IMR-90 (cell line): ENCODE measurements at regions not wholly inside any gene's neighbourhood (a gene's known extent, or its start where the extent isn't known, plus 50 kb on each side); places are given as distances from the start of the nearest gene placed in this dataset.

ENCODE experiments used
- ATAC-seq: fragments of 200-7000 bp; cut with Tn5 transposase; 2 replicates; pipeline ENCODE4 v1.9.1; 2020; ENCODE audit warnings: low read depth, mild to moderate bottlenecking, moderate library complexity
- BruUV-seq: library from RNA; stranded (reverse); fragments of 400-500 nt; replicated peaks from 2 replicates; lab custom pipeline; 2021; lab: Mats Ljungman, UMichigan
- CTCF ChIA-PET: fragments of 300-600 bp; formaldehyde crosslinking; extraction: SDS; loops from one replicate; lab custom pipeline; 2021; ENCODE audit warnings: antibody characterized with exemption; lab: Yijun Ruan, JAX
- POLR2A ChIA-PET: fragments of 300-600 bp; sonication (Branson Sonifier 250); formaldehyde crosslinking; loops from one replicate; lab custom pipeline; 2022; ENCODE audit warnings: antibody characterized with exemption; ENCODE audit not compliant: unreplicated experiment; lab: Charles Lee
- DNase-seq: peaks from one replicate; pipeline ENCODE4 v3.0.0; 2013
- H2AFZ ChIP-seq: replicated peaks from 2 replicates; pipeline ENCODE3; 2013; ENCODE audit warnings: low read length, mild to moderate bottlenecking; ENCODE audit not compliant: poor library complexity
- H2AK5ac ChIP-seq: 2 replicates; pipeline ENCODE4 v1.6.1; 2013; ENCODE audit warnings: low read depth, low read length, inconsistent platforms
- H2AK9ac ChIP-seq: replicated peaks from 2 replicates; pipeline ENCODE3; 2013; ENCODE audit warnings: mild to moderate bottlenecking, low read depth, low read length, moderate library complexity; ENCODE audit not compliant: poor library complexity
- H2BK120ac ChIP-seq: 2 replicates; pipeline ENCODE4 v1.6.1; 2013; ENCODE audit warnings: low read depth, low read length, inconsistent platforms
- H2BK15ac ChIP-seq: 3 replicates; pipeline ENCODE4 v1.6.1; 2013; ENCODE audit warnings: low read depth, low read length, inconsistent platforms
- H2BK20ac ChIP-seq: 2 replicates; pipeline ENCODE4 v1.6.1; 2013; ENCODE audit warnings: low read depth, mild to moderate bottlenecking, inconsistent platforms, low read length, moderate library complexity
- H2BK5ac ChIP-seq: 2 replicates; pipeline ENCODE4 v1.6.1; 2013; ENCODE audit warnings: mild to moderate bottlenecking, low read depth, low read length, inconsistent platforms; ENCODE audit not compliant: poor library complexity, severe bottlenecking
- H3K14ac ChIP-seq: replicated peaks from 2 replicates; pipeline ENCODE4 v1.6.1; 2013; ENCODE audit warnings: low read depth, low read length, inconsistent platforms
- H3K18ac ChIP-seq: 2 replicates; pipeline ENCODE4 v1.6.1; 2013; ENCODE audit warnings: low read depth, low read length, control low read depth
- H3K23ac ChIP-seq: 2 replicates; pipeline ENCODE4 v1.6.1; 2013; ENCODE audit warnings: low read depth, low read length, inconsistent platforms
- H3K27ac ChIP-seq: 2 replicates; pipeline ENCODE4 v1.5.1; 2013; ENCODE audit warnings: mild to moderate bottlenecking, control low read depth, low read length; ENCODE audit not compliant: insufficient read depth
- H3K27me3 ChIP-seq: 2 replicates; pipeline ENCODE4 v1.6.1; 2013; ENCODE audit warnings: low read length; ENCODE audit not compliant: control insufficient read depth, insufficient read depth
- H3K36me3 ChIP-seq: 2 replicates; pipeline ENCODE4 v1.6.1; 2013; ENCODE audit warnings: low read length, mixed read lengths; ENCODE audit not compliant: control insufficient read depth, insufficient read depth
- H3K4ac ChIP-seq: 2 replicates; pipeline ENCODE4 v1.6.1; 2013; ENCODE audit warnings: low read depth, low read length, inconsistent platforms
- H3K4me1 ChIP-seq: 2 replicates; pipeline ENCODE4 v1.6.1; 2013; ENCODE audit warnings: low read length, mixed read lengths; ENCODE audit not compliant: control insufficient read depth, insufficient read depth
- H3K4me2 ChIP-seq: 2 replicates; pipeline ENCODE4 v1.6.1; 2013; ENCODE audit warnings: low read depth, mild to moderate bottlenecking, control low read depth, low read length, moderate library complexity
- H3K4me3 ChIP-seq: 2 replicates; pipeline ENCODE4 v1.5.1; 2013; ENCODE audit warnings: low read depth, mild to moderate bottlenecking, control low read depth, low read length, moderate library complexity; ENCODE audit not compliant: insufficient read depth
- H3K56ac ChIP-seq: 2 replicates; pipeline ENCODE4 v1.6.1; 2013; ENCODE audit warnings: low read length, inconsistent platforms; ENCODE audit not compliant: insufficient read depth; ENCODE audit errors: extremely low read depth
- H3K79me1 ChIP-seq, 2 experiments: 2 replicates each; pipeline ENCODE4 v1.6.1; 2013; ENCODE audit warnings: low read length in 2 of 2, inconsistent platforms in 1 of 2, low read depth in 1 of 2
- H3K9ac ChIP-seq: 2 replicates; pipeline ENCODE4 v1.6.1; 2013; ENCODE audit warnings: low read depth, low read length, control low read depth
- H3K9me1 ChIP-seq: 2 replicates; pipeline ENCODE4 v1.6.1; 2013; ENCODE audit warnings: low read length, inconsistent platforms; ENCODE audit not compliant: insufficient read depth
- H3K9me3 ChIP-seq: 2 replicates; pipeline ENCODE4 v1.6.1; 2013; ENCODE audit warnings: low read length; ENCODE audit not compliant: control insufficient read depth, insufficient read depth
- H4K20me1 ChIP-seq: 2 replicates; pipeline ENCODE4 v1.6.1; 2013; ENCODE audit warnings: low read length, inconsistent platforms; ENCODE audit not compliant: insufficient read depth
- H4K5ac ChIP-seq: 2 replicates; pipeline ENCODE4 v1.6.1; 2013; ENCODE audit warnings: mild to moderate bottlenecking, low read depth, low read length, control low read depth
- H4K8ac ChIP-seq, 2 experiments: 2 replicates each; pipeline ENCODE4 v1.6.1; 2013; ENCODE audit warnings: low read depth in 2 of 2, low read length in 2 of 2, control low read depth in 1 of 2, inconsistent platforms in 1 of 2
- H4K91ac ChIP-seq: 2 replicates; pipeline ENCODE4 v1.6.1; 2013; ENCODE audit warnings: low read depth, low read length, inconsistent platforms; ENCODE audit not compliant: insufficient read depth
- BHLHE40 ChIP-seq: fragments of 150-350 bp; IDR thresholded peaks from 2 replicates; pipeline ENCODE4 v1.6.1; 2016; ENCODE audit warnings: mild to moderate bottlenecking, low read depth, low read length
- CEBPB ChIP-seq: IDR thresholded peaks from 2 replicates; pipeline ENCODE4 v1.6.1; 2012; ENCODE audit warnings: low read depth, low read length, improper control_type of control experiment
- CHD1 ChIP-seq: IDR thresholded peaks from 2 replicates; pipeline ENCODE4 v1.6.1; 2012; ENCODE audit warnings: low read depth, low read length, improper control_type of control experiment
- CTCF ChIP-seq: conservative IDR thresholded peaks from 2 replicates; pipeline ENCODE4 v1.5.1; 2012; ENCODE audit warnings: mild to moderate bottlenecking, low read depth, low read length, improper control_type of control experiment
- ELK1 ChIP-seq: fragments of 150-350 bp; IDR thresholded peaks from 2 replicates; pipeline ENCODE4 v1.6.1; 2016; ENCODE audit warnings: low read depth, mild to moderate bottlenecking, low read length, moderate library complexity, borderline replicate concordance
- FOS ChIP-seq: fragments of 150-350 bp; IDR thresholded peaks from 2 replicates; pipeline ENCODE4 v1.6.1; 2016; ENCODE audit warnings: low read depth, low read length
- MAFK ChIP-seq: IDR thresholded peaks from 2 replicates; pipeline ENCODE4 v1.6.1; 2012; ENCODE audit warnings: low read depth, low read length, improper control_type of control experiment
- MAZ ChIP-seq: IDR thresholded peaks from 2 replicates; pipeline ENCODE4 v1.6.1; 2012; ENCODE audit warnings: low read depth, mild to moderate bottlenecking, low read length, improper control_type of control experiment, moderate library complexity, borderline replicate concordance
- MXI1 ChIP-seq: IDR thresholded peaks from 2 replicates; pipeline ENCODE4 v1.6.1; 2012; ENCODE audit warnings: low read depth, mild to moderate bottlenecking, low read length, moderate library complexity, borderline replicate concordance
- NFE2L2 ChIP-seq: fragments of 150-350 bp; IDR thresholded peaks from 2 replicates; pipeline ENCODE4 v1.6.1; 2016; ENCODE audit warnings: low read depth, mild to moderate bottlenecking, low read length
- POLR2A ChIP-seq: IDR thresholded peaks from 2 replicates; pipeline ENCODE4 v1.6.1; 2012; ENCODE audit warnings: mild to moderate bottlenecking, low read depth, low read length
- RAD21 ChIP-seq: IDR thresholded peaks from 2 replicates; pipeline ENCODE4 v1.6.1; 2012; ENCODE audit warnings: low read length, improper control_type of control experiment
- RCOR1 ChIP-seq: IDR thresholded peaks from 2 replicates; pipeline ENCODE4 v1.6.1; 2012; ENCODE audit warnings: mild to moderate bottlenecking, low read length, improper control_type of control experiment; ENCODE audit not compliant: insufficient replicate concordance
- RFX5 ChIP-seq: IDR thresholded peaks from 2 replicates; pipeline ENCODE4 v1.8.0; 2012; ENCODE audit warnings: low read depth, mild to moderate bottlenecking, low read length, moderate library complexity
- SMC3 ChIP-seq: fragments of 150-350 bp; IDR thresholded peaks from 2 replicates; pipeline ENCODE4 v1.6.1; 2016; ENCODE audit warnings: low read depth, mild to moderate bottlenecking, antibody characterized with exemption, low read length, moderate library complexity
- USF2 ChIP-seq: fragments of 150-350 bp; IDR thresholded peaks from 2 replicates; pipeline ENCODE4 v1.6.1; 2017; ENCODE audit warnings: mild to moderate bottlenecking, antibody characterized with exemption, low read length, low read depth
- WGBS, 2 experiments: methylation state at CpG; one replicate each; pipeline versions ENCODE4 v1.1.5 to v1.1.7; 2013; ENCODE audit warnings: missing lambda C conversion rate in 2 of 2; ENCODE audit not compliant: insufficient read length in 1 of 2; ENCODE audit errors: extremely low coverage in 2 of 2; 5-methylcytosine and 5-hydroxymethylcytosine counted together
- dilution Hi-C: fragments of 300-500 bp; cut with HindIII; formaldehyde crosslinking; loops from one replicate; pipeline ENCODE4 v1.14.3; 2018; ENCODE audit warnings: low sequenced_read_pairs; ENCODE audit not compliant: unreplicated experiment
- in situ Hi-C: fragments of 300-500 bp; cut with MboI; formaldehyde crosslinking; loops from 3 replicates; pipeline ENCODE4 v1.14.3; 2019; ENCODE audit warnings: low sequenced_read_pairs, inconsistent platforms, mixed read lengths
- intact Hi-C: fragments of 100-400 bp; cut with micrococcal nuclease; formaldehyde crosslinking; loops from 2 replicates; pipeline ENCODE4 v1.10.0; 2022

GRCh38 chrX:1727531-1728027 lies 112.7 kb downstream of the ASMT start:
- no peak overlapping the region for H2AFZ ChIP-seq
- H3K4ac ChIP-seq, result no peak overlapping the region
- no peaks in the 10 kb centered on the region for H3K9me1 ChIP-seq
- no peak overlapping the region for H3K23ac ChIP-seq
- no peak for DNase-seq
- intact Hi-C loops, result no loop called here
- H2BK120ac ChIP-seq, result no peak overlapping the region
- in situ Hi-C loops, result no loop called here
- H3K14ac ChIP-seq, result no peak overlapping the region
- no peak overlapping the region for H3K4me3 ChIP-seq
- no peaks in the 10 kb centered on the region for H3K79me1 ChIP-seq
- no peak overlapping the region for H3K4me2 ChIP-seq
- H3K4me1 ChIP-seq, result no peaks in the 10 kb centered on the region
- H4K5ac ChIP-seq, result no peak overlapping the region
- dilution Hi-C loops, result no loop called here
- no TSS peak for BruUV-seq
- no peaks in the 10 kb centered on the region for H3K36me3 ChIP-seq
- TF ChIP-seq RAD21 (no peak), RCOR1 (no peak), MAZ (no peak), CEBPB (no peak), SMC3 (no peak), MXI1 (no peak), FOS (no peak), RFX5 (no peak), MAFK (no peak), NFE2L2 (no peak), POLR2A (no peak), CTCF (no peak), CHD1 (no peak), ELK1 (no peak), BHLHE40 (no peak), USF2 (no peak)
- no peak overlapping the region for H2BK20ac ChIP-seq
- WGBS, 2 experiments, result no CpG with 5 or more reads among the region's 11 CpGs
- no peak overlapping the region for H3K18ac ChIP-seq
- no peak overlapping the region for H3K9ac ChIP-seq
- H2AK5ac ChIP-seq, result no peak overlapping the region
- no peak for ATAC-seq
- no peak overlapping the region for H2AK9ac ChIP-seq
- H2BK15ac ChIP-seq, result no peak overlapping the region
- CTCF ChIA-PET, result no interaction called here
- no peak overlapping the region for H3K56ac ChIP-seq
- no peak overlapping the region for H4K8ac ChIP-seq
- H4K20me1 ChIP-seq, result no peaks in the 10 kb centered on the region
- POLR2A ChIA-PET, result no interaction called here
- H2BK5ac ChIP-seq, result no peak overlapping the region
- no peak overlapping the region for H3K27ac ChIP-seq
- H4K91ac ChIP-seq, result no peak overlapping the region
- no peaks in the 10 kb centered on the region for H3K27me3 ChIP-seq
- H3K9me3 ChIP-seq, result peaks cover 8% of the 10 kb centered on the region; the same call in 1 of the 2 replicates
